Fibroblast of villous mesenchyme (primary cell): ENCODE measurements at regions not wholly inside any gene's neighbourhood (a gene's known extent, or its start where the extent isn't known, plus 50 kb on each side); places are given as distances from the start of the nearest gene placed in this dataset.

Experiments
- DNase-seq: peaks from one replicate; pipeline ENCODE4 v3.0.0-alpha.2; 2010; ENCODE audit warnings: low read depth
- H3K4me3 ChIP-seq: 2 replicates; pipeline ENCODE4 v1.5.1; 2011; ENCODE audit warnings: low read depth, mild to moderate bottlenecking, low read length
- CTCF ChIP-seq: IDR thresholded peaks from 2 replicates; pipeline ENCODE4 v1.5.1; 2012; ENCODE audit warnings: low read depth, mild to moderate bottlenecking, low read length; ENCODE audit not compliant: insufficient read depth

- DNase-seq, result no peak
- no peak overlapping the region for H3K4me3 ChIP-seq
- no peak for TF ChIP-seq CTCF
These were observed 493.4 kb upstream of the PCDH20 start for GRCh38 chr13:61908906-61909615.

GRCh38 chr13:61905054-61905453 lies 489.4 kb upstream of the PCDH20 start:
- H3K4me3 ChIP-seq, result no peak overlapping the region
- TF ChIP-seq CTCF, result no peak
- no peak for DNase-seq

- H3K4me3 ChIP-seq, result no peak overlapping the region
- no peak for TF ChIP-seq CTCF
- no peak for DNase-seq
These were observed 486.4 kb upstream of the PCDH20 start for GRCh38 chr13:61901946-61902541.

- no peak for TF ChIP-seq CTCF
- H3K4me3 ChIP-seq, result no peak overlapping the region
- DNase-seq, result no peak
These were observed 484.4 kb upstream of the PCDH20 start for GRCh38 chr13:61900033-61900432.

GRCh38 chr13:61898207-61898606 lies 482.6 kb upstream of the PCDH20 start:
- no peak for DNase-seq
- H3K4me3 ChIP-seq, result no peak overlapping the region
- TF ChIP-seq CTCF, result no peak

GRCh38 chr13:61891401-61891800 lies 475.8 kb upstream of the PCDH20 start:
- no peak overlapping the region for H3K4me3 ChIP-seq
- no peak for DNase-seq
- TF ChIP-seq CTCF, result no peak

GRCh38 chr13:61884830-61885229 lies 469.2 kb upstream of the PCDH20 start:
- DNase-seq, result no peak
- no peak overlapping the region for H3K4me3 ChIP-seq
- no peak for TF ChIP-seq CTCF
